ENCODE measurements at regions not wholly inside any gene's neighbourhood (a gene's known extent, or its start where the extent isn't known, plus 50 kb on each side); places are given as distances from the start of the nearest gene placed in this dataset.

DNA sequence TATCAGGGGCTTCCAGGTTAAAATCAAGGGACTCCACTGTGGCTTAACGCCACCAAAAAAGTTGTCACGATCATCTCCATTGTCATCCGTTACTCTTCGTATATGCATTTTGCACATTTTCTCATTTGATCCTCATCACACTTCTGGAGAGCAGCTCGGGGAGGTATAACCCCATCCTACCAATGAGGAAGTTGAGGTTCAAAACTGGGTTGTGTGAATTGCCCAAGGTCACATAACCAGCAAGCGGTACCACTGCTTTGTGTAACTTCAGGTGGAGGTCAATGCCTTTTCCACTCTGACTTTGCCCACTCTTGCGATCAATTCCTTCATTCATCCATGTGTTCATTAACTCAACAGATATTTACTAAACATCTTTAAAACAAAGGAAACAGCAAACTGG is 71.1 kb upstream of the CCND2 start:
- TF ChIP-seq, protein P1, sequence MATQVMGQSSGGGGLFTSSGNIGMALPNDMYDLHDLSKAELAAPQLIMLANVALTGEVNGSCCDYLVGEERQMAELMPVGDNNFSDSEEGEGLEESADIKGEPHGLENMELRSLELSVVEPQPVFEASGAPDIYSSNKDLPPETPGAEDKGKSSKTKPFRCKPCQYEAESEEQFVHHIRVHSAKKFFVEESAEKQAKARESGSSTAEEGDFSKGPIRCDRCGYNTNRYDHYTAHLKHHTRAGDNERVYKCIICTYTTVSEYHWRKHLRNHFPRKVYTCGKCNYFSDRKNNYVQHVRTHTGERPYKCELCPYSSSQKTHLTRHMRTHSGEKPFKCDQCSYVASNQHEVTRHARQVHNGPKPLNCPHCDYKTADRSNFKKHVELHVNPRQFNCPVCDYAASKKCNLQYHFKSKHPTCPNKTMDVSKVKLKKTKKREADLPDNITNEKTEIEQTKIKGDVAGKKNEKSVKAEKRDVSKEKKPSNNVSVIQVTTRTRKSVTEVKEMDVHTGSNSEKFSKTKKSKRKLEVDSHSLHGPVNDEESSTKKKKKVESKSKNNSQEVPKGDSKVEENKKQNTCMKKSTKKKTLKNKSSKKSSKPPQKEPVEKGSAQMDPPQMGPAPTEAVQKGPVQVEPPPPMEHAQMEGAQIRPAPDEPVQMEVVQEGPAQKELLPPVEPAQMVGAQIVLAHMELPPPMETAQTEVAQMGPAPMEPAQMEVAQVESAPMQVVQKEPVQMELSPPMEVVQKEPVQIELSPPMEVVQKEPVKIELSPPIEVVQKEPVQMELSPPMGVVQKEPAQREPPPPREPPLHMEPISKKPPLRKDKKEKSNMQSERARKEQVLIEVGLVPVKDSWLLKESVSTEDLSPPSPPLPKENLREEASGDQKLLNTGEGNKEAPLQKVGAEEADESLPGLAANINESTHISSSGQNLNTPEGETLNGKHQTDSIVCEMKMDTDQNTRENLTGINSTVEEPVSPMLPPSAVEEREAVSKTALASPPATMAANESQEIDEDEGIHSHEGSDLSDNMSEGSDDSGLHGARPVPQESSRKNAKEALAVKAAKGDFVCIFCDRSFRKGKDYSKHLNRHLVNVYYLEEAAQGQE (IDR thresholded peaks at IDR 0.05; ENCODE audit: low read depth), result no peak
- TF ChIP-seq CREB1 (IDR thresholded peaks at IDR 0.05; ENCODE audit: low read depth) (no peak), EP300 (IDR thresholded peaks at IDR 0.05; ENCODE audit: borderline replicate concordance) (no peak)
